GM21447 (cell line): ENCODE measurements at regions not wholly inside any gene's neighbourhood (a gene's known extent, or its start where the extent isn't known, plus 50 kb on each side); places are given as distances from the start of the nearest gene placed in this dataset.
"Not testable (repeated sequence)": the region's sequence is repeated elsewhere in the genome, so short reads cannot be mapped to it uniquely, and the experiment has no call there.

Experiments
- ATAC-seq: cut with Tn5 transposase; IDR thresholded peaks from one replicate; pipeline ENCODE4 v1.9.1; 2021; ENCODE audit not compliant: unreplicated experiment

DNA sequence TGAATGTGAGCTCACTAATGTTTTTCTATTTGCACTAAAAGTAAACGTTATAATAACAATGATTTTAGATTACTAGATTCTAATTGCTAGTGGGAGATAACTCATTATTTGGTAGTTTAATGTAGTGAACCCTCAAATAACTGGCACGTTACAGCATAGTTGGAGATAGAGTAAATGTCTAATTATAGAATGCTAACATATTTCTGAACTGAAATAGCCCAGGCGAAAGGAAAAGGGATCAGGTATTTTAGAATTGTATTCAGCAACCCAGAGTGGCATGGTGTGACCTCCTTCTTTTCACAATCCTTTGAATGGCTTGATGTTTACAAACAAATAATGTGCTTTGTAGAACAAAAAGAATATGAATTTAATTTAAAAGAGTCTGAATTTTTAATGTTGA lies 1221.2 kb downstream of the CDH8 start:
- ATAC-seq: no peak

DNA sequence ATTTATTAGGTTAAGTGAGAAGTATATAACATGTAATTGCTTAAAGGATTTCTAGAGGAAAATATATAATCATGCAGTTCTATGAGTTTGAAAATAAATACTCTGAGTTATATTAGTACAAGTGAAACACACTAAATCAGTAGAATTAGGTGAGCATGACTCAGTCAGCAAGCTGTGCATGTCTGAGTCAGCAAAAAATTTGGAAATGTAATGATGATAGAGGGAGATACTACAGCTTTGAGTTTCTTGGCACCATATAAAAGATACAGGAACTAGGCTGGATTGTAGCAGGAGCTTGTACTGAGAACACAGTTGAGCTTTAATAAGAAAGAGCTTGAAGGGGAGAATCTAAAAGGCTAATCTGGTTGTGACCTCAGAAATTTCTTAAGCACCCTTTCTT lies 1224.6 kb downstream of the CDH8 start:
- no peak for ATAC-seq

DNA sequence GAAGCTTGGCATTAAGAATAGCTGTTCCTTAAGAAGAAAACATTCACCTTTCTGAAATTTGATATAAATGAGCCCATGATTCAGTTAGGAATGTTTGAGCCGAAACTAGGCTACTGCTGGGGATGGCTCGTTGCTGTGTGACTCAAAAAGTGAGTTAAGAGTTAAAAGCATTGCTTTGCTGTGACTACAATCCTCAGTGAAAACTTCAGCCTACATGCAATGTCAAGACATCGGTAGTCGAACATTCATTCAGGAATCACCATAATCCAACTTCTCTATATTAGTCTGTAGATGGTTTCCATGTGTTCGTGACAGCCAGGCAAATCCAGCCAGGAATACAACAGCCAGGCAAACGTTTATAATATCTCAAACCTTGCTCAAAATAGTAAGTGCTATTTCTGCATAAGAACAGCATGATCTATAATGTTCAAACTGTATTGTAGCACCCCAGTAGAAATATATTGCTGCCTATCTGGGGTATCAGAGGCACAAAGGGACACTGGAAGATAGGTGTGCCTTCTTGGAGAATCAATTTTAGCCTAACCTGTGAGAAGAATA lies 1225.1 kb downstream of the CDH8 start:
- no peak for ATAC-seq

DNA sequence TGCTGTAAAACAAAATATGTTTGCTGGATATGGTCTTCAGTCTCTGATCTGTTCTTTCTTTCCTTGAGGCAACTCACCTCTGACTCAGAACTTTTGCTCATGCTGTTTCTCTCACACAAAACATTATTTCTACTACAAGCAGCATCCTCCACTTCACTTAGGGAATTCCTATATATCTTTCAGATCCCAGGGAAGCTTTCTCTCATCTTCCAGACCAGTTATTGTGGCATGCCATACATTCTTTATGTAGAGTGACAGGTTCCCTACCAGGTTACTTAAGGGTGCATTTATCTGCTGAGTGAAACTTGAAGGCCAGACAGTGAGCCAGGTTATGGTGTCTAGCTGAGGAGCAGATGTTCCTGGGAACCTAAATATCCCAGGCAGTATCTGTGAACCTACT lies 1226.0 kb downstream of the CDH8 start:
- ATAC-seq: no peak

DNA sequence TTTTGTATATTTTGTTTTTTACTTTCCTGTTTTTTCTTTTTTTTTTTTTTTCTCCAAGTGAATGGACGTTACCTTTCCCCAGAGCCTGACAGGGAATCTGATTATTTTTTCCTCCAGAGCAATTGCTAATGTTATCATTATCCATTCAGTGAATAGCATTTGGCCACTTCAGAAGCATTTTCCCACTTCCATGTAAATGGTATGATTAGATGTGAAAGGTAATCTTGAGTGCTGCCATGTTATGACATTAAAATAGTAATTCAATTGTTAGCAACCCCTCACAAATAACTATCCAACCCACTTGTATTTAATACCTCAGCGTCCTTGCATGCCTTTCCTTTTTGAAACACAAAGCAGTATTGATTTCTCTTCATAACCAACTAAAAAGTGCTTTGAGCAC lies 1243.8 kb downstream of the CDH8 start:
- no peak for ATAC-seq

DNA sequence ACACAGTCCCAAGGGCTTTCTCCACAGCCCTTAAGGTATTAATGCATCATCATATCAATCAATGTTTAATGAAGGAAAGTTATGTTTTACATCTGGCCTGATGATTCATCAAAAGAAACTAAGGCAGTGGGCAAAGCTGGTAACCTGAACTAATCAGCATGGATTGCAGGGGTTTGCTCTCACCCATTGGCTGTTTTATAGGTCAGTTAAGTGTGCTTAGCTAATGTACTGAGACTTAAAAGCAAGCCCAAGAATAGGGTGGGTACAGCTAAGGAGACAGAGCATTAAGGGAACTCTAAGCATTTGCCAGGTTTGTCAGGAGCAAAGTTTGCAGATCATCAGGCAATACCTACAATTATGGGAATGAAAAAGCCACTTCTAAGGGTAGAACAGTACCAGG lies 1247.6 kb downstream of the CDH8 start:
- ATAC-seq: no peak

DNA sequence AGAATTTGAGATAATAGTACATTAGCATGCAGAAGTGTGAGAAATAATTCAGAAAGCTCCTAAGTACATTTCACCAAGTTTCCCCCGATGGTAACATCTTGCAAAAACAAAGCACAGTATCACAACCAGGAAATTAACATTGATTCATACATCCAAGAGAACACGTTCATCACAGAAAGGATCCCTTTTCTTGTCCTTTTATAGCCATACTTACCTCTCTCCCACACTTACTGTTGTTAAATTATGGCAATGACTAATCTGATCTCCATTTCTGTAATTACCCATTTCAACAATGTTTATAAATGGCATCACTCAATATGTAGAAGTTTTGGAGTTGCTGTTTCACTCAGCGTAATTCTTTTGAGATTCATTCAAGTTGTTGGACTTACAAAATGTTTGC lies 1260.0 kb downstream of the CDH8 start:
- ATAC-seq: no peak

DNA sequence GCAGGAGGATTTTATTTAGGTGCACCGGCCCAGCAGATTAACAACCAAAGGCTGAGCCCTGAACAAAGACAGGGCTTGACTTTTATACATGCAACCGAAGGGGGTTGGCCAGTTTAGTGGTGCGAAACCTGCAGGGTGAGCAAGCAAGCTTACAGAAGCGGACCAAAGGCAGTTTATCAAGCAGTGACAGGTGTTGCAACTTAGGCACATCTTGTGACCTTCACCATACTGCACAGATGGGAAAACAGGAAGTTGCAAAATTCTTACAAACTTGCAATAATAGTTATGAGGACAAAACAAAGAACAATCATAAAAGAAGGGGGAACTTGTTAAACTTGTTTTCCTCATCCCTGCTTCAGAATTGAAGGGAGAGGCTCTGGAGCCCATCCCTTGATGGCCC lies 1265.1 kb downstream of the CDH8 start:
- no peak for ATAC-seq

DNA sequence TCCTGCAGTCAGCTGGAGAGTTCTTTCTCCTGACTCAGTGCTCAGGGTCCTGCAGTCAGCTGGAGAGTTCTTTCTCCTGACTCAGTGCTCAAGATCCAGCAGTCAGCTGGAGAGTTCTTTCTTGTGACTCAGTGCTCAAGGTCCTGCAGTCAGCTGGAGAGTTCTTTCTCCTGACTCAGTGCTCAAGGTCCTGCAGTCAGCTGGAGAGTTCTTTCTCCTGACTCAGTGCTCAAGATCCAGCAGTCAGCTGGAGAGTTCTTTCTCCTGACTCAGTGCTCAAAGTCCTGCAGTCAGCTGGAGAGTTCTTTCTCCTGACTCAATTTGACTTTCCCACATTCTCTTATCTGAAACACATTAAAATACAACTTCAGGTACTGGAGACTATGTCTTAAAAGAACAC lies 1265.9 kb downstream of the CDH8 start:
- ATAC-seq: not testable (repeated sequence)

DNA sequence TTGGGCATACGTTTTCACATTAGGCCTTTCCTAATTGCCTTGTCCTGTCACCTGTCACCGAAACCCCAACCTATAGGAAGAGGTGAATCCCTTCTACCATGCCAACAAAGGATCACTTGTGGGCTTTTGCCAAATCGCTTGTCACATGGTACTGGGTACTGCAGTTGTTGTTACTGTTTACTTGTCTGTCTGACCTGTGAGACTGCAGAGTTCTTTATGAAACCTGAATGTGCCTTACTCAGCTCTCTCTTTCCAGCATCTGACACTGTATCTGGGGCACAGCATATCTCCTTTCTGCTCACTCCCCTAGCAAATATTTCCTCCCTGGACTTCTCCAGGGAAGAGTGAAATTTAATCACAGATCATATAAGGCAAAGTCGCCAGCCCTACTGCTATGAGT lies 1272.4 kb downstream of the CDH8 start:
- ATAC-seq: no peak

DNA sequence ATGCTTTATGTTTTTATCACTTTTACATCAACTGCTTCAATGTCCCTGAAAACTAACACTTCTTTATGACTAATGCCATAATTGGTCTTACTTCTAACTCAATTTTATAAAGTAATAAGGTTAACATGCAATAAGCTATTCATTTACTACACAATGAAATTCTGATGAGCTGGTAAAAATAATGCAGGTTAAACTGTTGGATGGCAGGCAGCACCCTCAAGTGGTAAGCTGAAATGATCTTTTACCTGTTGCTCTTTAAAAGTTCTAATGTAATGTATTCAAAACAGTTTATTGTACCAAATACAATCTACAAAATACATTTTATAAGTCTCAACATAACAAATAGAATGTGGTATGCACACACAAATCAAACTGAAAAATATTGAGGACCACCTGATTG lies 1280.3 kb downstream of the CDH8 start:
- no peak for ATAC-seq

DNA sequence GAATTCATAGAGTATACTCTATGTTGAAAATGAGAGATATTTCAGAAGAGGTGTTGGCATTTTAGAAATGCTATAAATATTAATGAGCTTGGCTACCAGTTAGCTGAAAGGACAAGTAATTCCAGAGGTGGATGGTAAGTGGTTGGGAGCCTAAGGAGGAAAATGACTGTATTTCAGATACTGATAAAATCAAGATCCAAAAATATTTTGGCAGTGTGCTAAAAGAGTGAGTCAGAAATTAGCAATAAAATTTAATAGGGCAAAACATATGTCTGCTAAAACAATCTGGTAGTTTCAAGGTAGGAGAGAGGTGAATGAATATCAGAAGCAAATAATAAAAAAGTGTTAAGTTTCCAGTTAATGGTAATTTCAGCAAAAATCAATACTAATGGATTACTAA lies 1287.9 kb downstream of the CDH8 start:
- no peak for ATAC-seq

DNA sequence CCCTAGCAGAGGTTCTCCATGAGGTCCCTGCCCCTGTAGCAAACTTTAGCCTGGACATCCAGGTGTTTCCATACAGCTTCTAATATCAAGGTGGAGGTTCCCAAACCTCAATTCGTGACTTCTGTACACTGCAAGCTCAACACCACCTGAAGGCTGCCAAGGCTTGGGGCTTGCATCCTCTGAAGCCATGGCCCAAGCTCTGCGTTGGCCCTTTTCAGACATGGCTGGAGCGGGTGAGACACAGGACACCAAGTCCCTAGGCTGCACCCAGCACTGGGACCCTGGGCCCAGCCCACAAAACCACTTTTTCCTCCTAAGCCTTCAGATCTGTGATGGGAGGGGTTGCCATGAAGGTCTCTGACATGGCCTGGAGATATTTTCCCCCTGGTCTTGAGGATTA lies 1292.0 kb downstream of the CDH8 start:
- ATAC-seq: no peak

DNA sequence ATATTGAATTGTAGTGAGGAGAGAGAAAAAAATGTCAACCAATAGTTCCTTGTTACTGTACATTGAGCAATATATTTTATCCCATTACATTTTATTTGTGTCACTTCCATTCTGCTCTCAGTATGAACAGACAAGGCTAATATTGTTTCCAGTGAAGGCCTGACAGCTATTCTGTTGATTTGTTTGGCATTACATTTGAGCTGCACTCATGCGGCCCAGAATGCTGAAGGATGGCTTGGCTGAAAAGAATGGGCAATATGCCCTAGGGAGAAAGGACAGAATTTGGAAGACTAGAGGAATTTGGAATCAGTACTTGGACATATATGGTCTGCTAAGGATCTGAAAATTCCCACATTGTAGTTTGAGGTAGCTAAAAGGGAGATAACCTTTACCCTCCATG lies 1294.4 kb downstream of the CDH8 start:
- ATAC-seq: no peak

DNA sequence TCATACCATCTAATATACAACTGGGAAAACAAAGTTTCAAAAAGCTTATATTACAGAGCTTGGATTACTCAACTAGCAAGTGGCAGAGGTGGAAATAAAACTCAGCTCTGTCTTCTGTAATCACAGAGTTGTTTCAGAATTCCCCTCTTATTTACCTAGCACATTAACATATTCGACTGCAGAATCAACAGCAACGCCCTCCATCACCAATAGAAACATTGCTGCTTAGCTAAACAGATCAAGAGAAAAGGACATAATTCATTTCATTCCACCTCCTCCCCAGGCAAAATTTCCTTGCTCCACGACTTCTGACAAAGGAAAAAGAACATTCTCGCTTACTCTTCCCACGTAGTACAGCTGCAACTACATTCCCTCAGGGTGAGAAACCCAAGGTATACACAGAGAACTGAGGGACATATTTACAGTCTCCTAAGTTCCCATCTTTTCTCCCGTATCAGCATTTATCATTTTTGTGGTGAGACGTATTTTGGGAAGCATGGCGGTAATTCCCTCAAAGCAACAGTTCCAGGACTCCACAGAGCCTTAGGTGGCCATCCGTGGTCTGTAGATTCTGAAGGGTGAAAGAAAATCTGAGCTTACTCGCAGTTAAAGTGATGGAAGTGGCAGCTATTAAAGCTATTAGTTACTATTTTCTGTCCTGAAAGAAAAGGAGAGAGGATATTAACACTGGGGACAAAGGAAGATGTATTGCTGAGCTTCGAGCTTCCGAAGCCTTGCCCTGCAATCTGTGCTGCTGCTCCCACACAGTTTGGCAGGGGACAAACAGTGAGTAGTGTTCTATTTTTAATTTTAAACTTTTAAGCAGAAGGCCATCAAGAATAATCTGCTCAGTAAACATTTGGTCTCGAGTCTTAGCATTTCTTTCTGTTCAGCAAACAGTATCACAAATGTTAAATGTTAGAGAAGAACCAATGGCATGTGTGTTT lies 1296.2 kb downstream of the CDH8 start:
- ATAC-seq: no peak

DNA sequence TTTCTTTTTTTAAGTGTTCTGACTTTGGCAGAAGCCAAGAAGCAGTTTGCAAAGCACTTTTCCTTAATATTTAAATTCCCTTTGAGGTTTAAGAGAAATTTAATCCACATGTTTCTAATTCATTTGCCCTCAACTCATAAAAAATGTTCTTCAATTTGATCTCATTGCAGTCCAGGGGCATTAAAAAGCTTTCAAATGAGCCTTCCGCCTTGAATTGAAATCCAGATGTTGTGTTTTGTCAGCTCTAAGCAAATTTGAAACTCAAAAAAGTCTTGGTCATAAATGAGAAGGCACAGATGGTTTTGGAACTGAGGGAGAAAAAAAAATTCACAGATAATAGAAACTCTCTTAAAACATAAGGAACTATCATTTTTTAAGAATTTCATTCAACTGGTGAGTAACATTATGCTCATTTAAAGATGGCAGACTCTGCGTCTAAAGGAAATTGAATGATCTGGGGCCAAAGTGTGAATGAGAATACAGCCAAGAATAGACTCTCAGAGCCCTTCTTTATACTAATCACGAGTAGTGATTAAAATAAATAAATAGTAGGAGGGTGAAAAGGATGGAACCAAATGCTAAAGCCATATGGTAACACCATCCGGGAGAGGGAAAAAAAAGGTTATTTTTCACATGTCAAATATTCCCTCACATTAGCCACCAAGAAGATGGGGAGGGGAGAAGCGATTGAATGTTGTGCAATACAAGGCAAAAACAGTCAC lies 1304.7 kb downstream of the CDH8 start:
- ATAC-seq: no peak

DNA sequence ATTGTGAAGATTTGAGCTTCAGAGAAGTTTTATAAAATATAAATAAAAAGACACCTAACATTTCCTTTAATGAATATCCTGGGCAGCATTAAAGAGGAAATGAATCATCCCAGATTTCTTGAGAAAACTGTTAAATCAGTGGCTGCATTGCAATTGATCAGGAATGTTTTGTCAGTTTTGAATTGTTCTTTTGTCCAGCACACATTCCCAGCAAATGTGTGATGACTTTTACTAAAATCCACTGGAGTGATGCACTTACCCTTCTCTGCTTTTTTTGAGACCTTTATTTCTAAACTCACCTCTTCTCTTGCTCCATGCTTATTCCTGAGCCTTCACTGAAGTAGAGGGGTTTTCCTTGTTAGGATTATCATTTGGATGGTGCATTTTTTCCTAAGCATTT lies 1307.2 kb downstream of the CDH8 start:
- ATAC-seq: no peak

DNA sequence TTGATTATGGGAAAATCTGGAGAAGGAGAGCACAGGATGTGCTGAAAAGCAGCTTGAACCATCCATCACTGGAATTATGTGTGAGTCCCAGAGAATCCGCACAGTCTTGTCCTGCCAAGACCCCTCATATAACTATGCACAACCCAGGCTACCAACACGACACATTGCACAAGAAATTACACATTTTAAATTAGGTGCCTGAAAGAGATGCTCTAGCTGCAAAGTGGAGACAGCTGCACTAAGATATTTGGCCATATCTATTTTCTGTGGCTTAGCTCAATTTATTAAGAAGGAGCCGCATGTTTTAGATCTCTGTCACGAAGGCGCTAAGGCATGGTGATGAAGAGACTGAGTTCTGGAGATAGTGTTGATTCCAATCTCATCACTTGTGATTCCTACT lies 1308.4 kb downstream of the CDH8 start:
- no peak for ATAC-seq

DNA sequence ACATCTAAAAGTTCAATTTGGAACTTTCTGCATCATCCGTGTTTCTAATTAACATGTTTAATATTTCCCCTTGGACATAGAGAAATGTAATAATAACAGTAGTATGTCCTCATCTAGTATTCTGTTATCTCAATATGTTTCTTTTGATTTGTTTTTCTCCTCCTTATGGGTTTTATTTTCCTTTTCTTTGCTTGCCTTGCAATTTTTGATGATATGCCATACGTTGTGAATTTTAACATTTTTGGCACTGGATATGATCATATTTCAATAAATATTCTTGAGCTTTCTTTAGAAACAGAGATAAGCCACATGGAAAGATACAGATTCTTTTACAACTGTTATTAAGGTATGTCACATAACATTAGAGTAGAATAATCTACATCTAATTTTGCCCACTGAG lies 1316.2 kb downstream of the CDH8 start:
- ATAC-seq: no peak

DNA sequence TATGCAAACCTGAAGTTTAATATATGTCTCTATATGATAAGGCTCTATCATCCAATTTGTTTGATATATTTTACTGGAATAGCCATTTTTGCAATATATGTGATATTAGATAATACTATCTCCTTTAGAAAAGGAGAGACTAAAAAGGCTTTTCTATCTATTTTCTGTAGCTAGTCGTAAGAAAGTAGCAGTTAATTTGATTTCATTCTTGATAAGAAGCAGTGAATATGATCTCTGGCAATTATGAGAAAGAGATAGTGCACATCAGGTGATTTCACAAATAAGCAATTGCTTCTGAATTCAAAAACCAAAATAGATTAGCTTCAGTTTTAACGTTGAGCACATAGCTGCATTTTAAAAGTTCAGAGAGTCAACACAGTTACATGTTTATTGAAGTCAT lies 1318.4 kb downstream of the CDH8 start:
- ATAC-seq: no peak

DNA sequence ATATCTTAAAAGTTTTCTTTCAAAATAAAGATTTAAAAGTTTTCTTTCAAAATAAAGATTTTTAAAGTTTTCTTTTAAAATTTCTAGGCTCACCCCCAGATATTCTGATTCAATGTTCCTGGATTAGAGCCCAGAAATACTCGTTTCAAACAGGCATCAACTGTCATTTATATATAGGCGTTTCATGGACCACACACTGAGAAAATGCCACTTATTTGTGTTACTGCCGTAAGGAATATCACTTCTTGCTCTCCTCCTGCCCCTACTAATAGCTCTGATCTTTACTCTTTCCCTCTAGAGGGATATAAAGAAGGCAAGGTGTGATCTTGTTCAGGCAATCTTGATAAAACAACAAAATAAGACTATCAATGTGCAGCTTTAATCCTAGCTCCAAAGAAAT lies 1324.1 kb downstream of the CDH8 start:
- no peak for ATAC-seq

DNA sequence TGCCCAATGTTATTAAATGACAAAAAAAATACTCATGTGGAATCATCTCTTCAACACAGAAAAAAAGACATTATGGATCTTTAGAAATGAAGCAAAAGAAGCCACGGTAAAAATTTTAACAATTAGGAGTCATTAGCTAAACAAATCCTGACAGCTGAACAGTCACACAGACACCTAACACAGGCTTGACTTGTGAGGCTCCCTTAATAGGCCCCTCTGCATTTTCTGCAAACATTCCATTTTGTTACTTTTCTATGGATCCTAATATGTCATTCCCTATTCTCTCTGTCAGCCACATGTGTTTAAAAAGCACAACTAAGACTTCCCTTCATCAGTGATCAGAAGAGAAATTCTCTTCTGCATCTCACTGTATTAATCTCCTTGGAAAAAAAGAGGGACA lies 1331.5 kb downstream of the CDH8 start:
- no peak for ATAC-seq
